ENCODE measurements at regions not wholly inside any gene's neighbourhood (a gene's known extent, or its start where the extent isn't known, plus 50 kb on each side); places are given as distances from the start of the nearest gene placed in this dataset.

GRCh38 chr5:89388872-89389271 is 505.9 kb upstream of the MEF2C start:
- TF ChIP-seq, protein P1, sequence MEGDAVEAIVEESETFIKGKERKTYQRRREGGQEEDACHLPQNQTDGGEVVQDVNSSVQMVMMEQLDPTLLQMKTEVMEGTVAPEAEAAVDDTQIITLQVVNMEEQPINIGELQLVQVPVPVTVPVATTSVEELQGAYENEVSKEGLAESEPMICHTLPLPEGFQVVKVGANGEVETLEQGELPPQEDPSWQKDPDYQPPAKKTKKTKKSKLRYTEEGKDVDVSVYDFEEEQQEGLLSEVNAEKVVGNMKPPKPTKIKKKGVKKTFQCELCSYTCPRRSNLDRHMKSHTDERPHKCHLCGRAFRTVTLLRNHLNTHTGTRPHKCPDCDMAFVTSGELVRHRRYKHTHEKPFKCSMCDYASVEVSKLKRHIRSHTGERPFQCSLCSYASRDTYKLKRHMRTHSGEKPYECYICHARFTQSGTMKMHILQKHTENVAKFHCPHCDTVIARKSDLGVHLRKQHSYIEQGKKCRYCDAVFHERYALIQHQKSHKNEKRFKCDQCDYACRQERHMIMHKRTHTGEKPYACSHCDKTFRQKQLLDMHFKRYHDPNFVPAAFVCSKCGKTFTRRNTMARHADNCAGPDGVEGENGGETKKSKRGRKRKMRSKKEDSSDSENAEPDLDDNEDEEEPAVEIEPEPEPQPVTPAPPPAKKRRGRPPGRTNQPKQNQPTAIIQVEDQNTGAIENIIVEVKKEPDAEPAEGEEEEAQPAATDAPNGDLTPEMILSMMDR (conservative IDR thresholded peaks at IDR 0.05; ENCODE audit: low read depth, low read length): no peak
- TF ChIP-seq EZH2 (IDR thresholded peaks at IDR 0.05; ENCODE audit: low read length, unreplicated experiment) (no peak), EZH2phosphoT487 (IDR thresholded peaks at IDR 0.05; ENCODE audit: borderline replicate concordance, low read length) (no peak)

Measured in PC-3 (cell line).